ENCODE measurements at regions not wholly inside any gene's neighbourhood (a gene's known extent, or its start where the extent isn't known, plus 50 kb on each side); places are given as distances from the start of the nearest gene placed in this dataset.

DNA sequence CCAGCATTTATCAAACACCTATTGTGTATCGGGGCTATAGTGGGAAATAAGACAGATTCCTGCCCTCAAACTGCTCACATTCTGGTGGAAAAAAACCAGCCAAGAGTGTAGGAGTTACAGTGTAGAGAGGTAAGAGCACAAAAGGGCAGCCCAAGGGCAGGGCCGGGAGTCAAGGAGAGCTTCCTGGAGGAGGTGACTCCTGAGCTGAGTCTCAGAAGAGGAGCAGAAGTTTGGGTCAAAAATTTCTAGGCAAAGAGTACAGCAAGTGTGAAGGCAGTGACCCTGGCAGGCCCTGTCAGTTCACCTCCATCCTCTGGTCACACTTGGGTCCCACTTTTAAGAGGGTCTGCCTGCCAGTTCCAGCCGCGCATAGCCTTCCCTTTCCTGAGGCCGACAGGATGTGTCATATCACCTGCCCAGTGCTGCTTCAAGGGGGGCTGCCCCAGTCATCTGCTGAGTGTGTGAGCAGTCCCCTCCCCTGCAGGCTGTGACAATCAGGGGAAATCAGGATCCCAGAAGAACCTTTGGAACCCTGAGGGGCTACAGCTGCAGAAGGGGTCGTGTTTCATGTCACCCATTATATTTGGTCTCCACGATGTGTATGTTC is 118.4 kb downstream of the GLI2 start:
- no peak for DNase-seq

DNA sequence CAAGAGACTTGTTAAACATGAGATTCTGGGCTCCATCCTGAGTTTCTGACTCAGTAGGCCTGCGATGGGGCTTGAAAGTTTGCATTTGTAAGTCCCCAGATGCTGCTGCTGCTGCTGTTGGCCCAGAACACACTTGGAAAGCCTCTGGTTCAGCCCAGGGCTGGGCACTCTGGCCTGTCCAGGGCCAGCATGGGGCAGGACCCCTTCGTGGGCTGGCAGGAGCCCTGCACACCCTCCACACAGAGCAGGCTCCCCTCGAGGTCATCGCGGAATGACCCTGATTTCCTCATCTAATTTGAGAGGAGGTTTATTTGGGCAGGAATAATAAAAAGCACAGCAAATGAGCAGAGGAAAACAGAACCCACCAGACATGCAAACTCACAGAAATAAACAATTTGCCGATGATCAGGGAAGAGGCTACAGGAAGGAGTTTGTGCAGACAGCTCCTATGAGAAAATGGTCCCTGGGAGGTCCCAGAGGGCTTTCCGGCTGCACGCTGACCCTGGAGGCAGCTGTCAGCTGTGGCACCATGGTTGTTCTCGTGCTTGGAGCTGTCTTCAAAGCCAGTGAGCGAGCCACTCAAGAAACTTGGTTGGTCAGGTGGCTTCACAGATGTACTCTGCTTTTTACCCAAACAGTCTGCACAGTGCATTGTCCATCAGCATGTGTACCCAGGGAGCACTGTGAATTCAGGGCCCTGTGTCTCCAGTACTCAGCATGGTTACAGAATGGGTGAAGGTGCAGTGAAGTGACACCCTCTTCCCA is 119.3 kb downstream of the GLI2 start:
- DNase-seq: no peak

DNA sequence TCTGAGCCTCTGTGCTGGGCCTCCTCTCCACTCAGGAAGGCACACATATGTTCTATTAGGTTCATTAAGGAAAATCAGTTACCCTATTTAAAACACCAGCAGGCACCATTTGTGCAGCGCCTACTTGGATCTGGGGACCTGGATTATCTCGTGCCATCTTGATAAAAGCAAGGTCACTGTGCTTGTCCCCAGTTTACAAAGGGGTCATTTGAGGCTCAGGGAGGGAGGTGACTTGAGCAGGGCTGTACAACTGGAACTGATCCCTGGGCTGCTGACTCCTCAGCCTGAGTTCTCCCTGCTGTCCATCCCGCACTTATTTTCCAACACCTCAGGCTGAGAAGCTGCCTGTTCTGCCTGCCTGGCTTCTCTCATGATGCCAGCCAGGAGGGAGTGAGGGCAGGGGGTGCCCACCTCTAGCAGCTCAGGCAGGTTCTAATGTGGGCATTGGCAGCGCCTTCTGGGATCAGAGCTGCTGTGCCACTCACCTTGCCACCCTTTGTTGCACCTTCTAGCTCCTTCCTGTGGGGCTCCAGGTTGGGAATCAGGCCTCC is 120.3 kb downstream of the GLI2 start:
- no peak for DNase-seq

DNA sequence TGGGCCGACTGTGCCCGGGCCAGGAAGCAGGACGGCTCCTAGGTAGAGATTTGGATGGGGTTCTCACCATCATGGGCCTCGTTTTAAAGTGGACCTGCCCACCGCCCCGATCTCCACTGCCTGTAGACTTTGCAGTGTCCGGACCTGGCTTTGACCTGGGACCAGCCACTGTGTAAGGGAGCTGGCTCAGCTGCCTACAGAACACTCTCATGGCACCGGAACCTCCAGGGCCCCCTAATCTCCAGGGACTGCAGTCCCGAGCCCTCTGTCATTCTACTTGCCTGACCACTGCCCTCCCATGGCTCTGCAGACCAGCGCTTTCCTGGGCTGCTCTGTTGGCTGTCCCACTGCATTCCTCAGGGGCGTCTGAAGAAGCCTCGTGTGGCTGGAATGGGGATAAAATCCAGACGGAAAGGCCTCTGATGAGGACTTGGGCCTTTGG is 120.8 kb downstream of the GLI2 start:
- no peak for DNase-seq

DNA sequence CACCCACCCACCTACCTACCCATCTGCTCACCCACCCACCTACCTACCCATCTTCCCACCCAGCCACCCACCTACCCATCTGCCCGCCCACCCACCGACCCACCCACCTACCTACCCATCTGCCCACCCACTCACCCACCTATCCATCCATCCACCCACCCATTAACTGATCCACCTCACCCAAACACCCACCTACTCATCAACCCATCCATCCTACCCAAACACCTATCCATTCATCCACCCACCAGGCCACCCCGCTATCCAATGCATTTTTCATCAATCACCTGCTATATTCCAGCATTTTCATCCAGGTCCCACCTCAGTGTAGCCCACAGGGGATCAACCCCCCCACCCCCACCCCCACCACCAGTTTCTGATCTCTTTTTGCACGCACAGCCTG is 121.8 kb downstream of the GLI2 start:
- DNase-seq: no peak

DNA sequence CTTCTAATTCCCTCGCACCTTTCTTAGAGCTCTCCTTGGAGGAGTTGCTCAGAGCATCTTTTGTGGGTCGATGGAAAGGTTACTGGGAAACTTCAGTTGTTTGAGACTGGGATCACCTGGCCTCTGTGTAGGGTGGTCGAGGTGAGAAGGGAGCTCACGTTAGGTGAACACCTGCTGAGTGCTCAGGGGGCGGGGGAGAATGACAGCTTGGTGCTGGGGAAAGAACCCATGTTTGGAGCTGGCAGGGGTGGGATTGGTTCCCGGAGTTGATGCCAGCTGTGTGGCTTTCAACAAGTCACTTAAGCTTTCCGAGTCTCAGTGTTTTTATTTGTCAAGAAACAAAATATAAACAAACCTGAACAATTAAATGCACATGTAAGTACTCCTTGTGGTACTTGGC is 122.3 kb downstream of the GLI2 start:
- DNase-seq: no peak

DNA sequence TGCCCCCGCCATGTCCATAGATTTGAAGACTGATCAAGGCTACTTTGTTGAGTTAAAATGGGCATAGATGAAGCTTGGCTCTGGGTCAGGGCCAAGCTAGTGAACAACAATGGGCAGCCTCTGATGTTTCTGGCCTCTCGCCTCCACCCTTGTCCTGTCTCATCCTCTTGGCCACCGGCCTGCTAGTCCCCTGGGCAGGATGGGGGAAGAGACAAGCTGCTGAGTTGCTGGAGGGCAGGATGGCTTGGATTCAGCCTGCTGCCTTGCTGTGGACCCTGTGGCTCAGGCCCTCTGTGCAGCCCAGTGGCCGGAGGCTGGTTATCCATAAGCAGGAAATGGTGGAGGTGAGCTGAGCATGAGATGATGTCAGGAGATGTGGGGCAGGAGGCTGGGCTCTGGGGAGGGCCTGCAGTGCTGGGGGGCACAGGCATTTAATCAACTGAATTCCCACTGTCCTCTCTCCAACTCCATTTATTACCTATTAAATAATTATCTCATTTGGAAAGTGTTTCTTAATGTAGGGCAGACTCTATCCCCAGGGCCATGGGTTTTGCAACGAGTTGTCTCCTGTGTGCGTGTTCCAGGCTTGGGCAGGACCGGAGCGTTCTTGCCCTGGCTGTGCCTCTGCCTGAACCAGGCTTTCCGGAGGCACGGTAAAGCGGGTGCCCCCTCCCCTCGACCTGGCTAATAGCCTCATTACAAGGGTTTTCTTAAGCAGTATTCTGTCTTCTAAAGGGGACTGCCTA is 122.9 kb downstream of the GLI2 start:
- no peak for DNase-seq

DNA sequence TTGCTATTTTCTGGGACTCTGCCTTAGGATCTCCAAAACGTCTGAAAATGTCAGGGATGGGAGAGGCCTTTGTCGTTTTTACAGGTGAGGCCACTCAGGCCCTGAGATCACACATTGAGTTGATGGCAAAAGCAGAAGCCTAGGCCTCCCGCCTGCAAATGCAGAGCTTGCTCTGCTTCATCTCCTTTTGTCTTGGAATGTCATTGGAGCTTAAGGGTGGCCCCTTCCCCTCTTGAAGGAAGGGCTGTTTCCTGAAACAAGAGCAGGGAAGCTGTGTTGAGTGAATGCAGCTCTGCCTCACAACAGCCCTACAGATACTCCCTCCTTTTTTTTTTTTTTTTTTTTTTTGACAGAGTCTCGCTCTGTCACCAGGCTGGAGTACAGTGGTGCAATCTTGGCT is 123.5 kb downstream of the GLI2 start:
- no peak for DNase-seq

DNA sequence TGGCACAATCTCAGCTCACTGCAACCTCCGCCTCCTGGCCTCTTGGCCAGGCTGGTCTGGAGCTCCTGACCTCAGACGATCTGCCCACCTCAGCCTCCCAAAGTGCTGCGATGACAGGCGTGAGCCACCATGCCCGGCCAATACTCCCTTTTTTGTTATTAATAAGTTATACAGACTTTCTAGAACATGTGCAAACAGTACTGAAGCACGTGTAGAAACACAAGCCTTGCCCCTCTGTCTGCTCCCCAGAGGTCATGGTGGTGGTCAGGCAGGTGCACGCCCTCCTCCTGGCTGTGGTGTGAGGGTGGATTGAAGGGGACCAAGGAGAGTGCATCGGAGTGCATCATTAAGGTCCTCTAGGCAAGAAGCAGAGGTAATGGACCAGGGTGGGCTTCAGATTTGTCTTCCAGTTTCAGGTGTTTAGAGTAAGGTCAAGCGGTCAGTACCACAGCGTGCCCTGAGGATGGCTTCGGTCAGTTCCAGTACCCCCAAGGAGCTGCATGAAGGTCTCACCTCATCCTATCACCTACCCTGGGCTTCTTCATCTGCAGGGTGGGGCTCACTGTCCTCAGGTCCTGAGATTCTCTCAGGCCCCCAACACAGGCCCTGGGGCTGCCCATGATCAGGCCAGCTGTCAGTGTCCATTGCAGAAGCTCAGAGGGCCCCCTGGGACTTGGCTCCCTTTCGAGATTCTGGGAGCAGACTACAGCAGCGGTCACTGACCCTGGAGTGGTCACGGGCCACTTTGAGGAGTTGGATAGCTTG is 124.3 kb downstream of the GLI2 start:
- no peak for DNase-seq

DNA sequence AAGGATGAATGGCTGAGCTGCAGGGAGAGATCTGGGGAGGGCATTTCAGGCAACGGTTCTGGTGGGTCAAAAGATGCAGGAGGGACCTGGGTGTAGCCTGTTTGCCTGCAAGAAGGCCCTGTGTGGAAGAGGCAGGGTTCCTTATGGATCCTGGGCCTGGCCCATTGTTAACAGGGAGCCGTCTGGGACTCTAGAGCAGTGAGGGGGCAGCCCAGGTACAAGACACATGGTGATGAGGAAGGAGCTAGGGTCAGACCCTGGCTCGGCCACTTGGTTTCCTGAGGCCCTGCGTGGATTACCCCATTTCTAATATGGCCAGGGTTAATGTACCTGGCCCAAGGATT is 124.9 kb downstream of the GLI2 start:
- DNase-seq: no peak

DNA sequence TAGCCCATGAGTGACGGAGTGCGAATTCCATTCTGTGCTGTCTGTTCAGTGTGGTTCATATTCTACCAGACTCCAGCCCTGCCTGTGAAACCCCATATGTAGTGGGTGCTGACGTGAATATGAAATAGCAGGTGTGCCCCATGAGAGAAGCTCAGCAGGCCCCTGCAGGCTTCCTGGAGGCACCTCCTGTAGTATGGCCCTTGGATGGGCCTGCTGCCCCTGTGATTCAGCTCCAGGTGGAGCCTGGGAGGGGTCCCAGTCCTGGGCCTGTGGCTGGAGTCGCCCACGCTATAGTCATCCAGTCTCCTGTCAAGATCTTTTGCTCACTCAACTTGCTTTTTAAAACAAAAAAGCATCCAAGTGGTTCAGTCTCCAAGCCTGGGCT is 125.5 kb downstream of the GLI2 start:
- no peak for DNase-seq

DNA sequence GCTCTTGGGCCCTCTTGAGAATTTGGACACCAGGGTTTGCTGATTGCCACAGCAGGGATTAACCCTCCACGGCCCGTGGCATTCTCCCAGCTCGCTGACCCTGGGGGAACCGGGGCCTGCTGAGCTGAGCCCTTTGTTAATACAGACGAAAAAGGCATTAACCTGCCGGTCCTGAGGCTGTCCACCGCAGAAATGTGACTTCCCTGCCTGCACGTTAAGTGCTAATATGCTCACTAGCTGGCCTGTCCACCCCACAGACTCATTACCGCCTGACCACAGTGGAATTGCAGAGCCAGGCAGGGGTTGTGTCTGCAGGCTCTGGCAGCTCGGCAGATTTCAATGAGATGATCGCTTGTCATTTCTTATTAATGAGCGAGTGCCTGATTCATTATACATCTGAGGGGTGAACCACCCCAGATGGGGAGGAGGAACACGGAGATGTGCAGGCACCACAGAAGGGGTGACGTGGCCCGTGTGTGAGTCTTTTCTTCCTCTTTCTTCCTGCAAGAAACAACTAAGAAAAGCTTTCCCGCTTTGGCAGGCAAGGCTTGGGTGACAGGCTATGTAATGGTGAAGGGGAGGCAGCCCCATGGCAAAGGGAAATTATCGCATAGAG is 126.0 kb downstream of the GLI2 start:
- no peak for DNase-seq

DNA sequence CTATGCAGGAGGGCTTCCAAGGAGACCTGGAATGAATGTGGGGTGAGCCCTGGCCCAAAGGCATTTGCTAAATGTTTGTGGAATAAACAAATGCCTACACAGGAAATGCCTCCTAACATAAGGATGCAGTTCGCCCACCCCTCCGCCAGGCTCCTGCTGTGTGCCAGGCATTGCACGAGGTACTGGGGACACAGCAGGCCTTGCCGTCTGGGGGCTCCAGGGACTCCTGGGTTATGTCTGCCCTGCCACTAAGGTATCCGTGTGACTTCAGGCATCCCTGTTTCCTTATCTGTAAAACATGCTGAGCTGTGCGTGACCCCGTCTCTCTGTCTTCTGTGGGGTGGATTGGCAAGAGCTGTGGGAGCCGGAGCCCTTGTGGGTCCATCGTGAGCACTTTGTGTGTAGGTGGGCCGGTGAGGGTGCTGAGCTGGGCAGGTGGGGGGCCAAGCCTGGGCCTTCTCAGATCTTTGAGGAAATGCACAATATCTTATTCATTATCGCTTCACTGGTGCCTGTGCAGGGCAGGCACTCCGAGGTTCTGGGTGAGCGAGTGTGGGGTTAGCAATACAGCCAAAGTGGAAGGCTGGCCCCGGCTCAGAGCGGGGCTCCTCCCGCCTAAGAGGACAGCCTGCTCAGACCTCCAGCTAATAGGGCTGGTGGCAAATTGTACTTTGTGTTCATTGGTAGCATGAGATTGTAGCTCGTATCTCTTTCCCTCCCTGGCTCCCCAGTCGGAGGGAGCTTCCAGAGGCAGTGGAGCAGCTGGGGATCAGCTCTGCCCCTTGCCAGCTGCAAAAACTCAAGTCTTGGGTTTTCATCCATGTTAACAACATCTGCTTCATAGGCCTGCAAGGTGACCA is 126.8 kb downstream of the GLI2 start:
- DNase-seq: no peak

DNA sequence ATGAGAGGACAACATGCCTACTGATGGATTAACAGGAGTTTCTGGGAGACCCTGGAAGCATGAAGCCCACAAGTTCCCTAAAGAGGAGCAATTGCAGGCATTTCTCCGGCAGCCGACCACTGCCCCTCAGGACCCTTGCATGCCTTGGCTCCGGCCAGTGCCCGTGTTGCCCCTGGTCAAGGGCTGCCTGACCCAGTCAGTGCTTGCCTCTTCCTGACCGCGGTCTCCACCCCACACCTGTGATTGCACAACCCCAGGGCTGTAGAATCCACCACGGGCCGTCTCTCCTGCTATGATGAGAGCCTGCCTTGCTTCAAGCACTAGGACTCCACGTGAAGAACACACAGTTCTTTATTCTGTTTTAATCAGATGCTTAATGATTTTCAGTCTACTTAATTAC is 127.5 kb downstream of the GLI2 start:
- no peak for DNase-seq

DNA sequence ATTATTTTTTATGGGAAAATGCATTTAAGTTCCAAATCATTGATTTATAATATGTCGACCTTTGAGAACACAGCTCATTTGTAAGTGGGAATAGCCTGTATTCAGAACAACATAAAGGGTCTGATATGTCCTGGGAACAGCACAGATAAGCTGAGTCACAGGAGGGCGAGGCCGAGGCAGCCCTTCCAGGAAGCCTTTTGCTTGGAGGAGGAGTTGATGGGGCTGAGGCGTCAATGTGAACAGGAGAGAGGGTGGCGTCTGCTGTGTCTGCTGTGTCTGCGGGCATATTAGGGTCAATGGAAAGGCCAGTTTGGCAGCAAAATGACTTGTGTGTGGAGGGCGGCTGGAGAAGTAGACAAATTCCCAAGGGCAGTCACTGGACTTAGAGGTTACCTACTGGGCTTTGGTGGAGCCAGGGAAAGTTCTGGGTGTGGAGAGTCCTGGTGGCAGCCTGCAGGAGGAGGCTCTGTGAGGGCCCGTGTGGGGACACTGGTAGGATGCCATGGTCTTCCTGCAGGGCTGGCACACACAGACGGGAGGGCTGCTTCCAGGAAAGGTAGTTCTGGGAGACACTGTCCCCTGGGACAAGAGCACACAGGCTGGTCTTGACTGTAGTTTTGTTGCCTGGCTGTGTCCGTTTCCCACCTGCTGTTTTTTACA is 128.1 kb downstream of the GLI2 start:
- no peak for DNase-seq

DNA sequence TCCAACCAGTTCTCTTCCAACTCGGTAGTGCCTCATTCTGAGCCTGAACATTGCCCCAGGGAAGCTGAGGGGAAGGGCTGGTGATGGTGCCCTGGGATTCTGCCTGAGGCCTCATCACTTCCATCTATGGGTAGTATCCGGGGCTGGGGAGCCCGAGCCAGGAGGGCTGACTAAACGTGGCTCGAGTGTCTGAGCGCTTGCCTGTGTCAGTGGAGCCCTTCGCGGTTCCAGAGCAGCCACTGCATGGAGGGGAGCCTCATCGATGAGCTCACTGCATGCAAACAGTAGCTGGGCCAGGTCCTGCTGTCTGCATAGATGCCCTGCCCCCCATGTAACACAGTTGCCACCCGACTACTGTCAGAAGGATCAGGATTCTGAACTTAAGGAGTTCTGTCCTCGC is 129.3 kb downstream of the GLI2 start:
- no peak for DNase-seq

DNA sequence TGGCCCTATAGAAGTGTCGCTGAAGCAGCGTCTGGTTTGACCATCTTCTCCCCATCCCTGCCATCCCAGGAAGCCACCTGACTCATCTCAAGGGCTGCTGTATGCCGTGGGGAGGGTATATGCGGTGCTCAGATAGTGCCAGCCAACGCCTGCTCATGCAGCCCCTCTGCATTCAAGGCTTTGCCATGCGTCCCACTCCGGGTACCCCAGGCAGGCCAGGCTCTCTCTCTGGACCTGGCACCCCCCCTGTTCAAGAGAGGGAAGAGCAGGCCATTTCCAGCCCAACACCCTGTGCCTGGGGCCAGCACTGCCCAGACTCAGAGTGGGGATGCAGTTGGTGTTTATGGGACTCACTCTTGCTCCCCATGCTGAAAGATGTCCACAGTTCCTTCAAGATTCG is 130.0 kb downstream of the GLI2 start:
- DNase-seq: no peak

DNA sequence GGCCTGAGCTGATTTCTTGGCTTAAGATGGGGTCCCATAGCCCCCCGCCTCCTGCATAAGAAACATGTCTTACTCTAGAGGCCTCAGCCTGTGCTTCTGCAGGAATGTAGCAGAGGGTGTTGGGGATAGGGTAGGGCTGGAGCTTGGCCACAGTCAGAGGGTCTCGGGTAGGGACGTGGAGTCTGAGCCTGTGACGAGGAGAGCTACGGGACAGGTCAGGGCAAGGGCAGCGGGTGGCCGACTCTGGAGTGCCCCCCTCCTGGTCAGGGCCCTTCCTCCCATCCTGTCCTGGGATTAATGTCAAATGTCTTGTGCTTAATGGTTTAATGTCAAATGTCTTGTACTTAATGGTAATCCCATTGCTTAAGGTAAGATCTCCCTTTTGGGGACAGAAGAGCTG is 130.4 kb downstream of the GLI2 start:
- no peak for DNase-seq

DNA sequence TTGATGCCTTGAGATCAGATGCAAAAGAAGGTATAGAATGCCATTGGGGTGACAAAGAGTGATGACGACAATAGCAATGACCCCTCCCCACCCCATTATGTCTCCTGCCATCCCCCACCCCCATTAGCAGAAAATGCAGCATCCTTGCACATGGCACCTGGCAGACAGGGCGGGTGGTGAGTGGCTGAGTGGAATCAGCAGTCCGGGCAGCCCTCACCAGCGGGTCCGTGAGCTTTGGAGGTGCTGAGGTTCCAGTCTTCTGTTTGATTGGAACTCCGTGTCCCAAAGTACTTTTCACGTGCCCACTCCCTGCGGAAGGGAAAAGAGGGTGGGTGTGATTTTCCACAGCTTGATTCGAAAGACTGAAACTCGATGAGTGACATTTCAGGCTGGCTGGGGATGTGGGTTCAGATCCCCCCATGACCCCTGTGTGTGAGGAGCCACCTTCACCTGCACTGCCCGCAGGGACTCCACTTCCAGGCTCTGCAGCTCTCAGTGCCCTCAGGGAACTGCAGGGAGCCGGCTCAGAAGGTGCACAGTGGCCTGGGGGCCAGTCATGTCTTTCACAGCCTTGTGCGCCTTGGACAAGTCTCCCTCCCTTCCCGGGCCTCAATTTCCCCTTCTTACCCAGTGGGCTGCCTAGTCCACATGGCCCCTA is 130.9 kb downstream of the GLI2 start:
- DNase-seq: no peak

Data from CD4-positive, alpha-beta T cell treated with Interleukin-4 for 1 hour (primary cell).